DND-41 (cell line): ENCODE measurements at regions not wholly inside any gene's neighbourhood (a gene's known extent, or its start where the extent isn't known, plus 50 kb on each side); places are given as distances from the start of the nearest gene placed in this dataset.

ENCODE experiments used
- CTCF ChIP-seq: IDR thresholded peaks from 2 replicates; pipeline ENCODE4 v1.5.1; 2012; ENCODE audit warnings: borderline replicate concordance, low read length, moderate library complexity, mild to moderate bottlenecking; ENCODE audit not compliant: poor library complexity, severe bottlenecking; ENCODE audit errors: extremely low read depth
- EZH2 ChIP-seq: IDR thresholded peaks from 3 replicates; pipeline ENCODE4 v1.6.1; 2012; ENCODE audit warnings: borderline replicate concordance, low read depth, mild to moderate bottlenecking, moderate library complexity, low read length, inconsistent platforms; ENCODE audit not compliant: severe bottlenecking

- TF ChIP-seq CTCF (no peak), EZH2 (no peak)
Observed at GRCh38 chr15:85318048-85318731, 62.2 kb upstream of the AKAP13 start.
